HEK293 (cell line): ENCODE measurements at regions not wholly inside any gene's neighbourhood (a gene's known extent, or its start where the extent isn't known, plus 50 kb on each side); places are given as distances from the start of the nearest gene placed in this dataset.

Experiments used
- CTCF ChIA-PET: fragments of 350-600 bp; formaldehyde crosslinking; extraction: SDS; loops from one replicate; lab custom pipeline; 2021; ENCODE audit warnings: antibody characterized with exemption; lab: Yijun Ruan, JAX
- POLR2A ChIA-PET: fragments of 300-600 bp; formaldehyde crosslinking; extraction: SDS; loops from one replicate; lab custom pipeline; 2020; ENCODE audit warnings: antibody characterized with exemption, inconsistent platforms; lab: Yijun Ruan, JAX
- H3K27ac ChIP-seq: fragments of 200-500 bp; sonication (Bioruptor generic); 2 replicates; pipeline ENCODE4 v1.5.1; 2014; ENCODE audit warnings: low read depth, low read length, control low read depth, inconsistent platforms; ENCODE audit errors: extremely low read depth
- H3K36me3 ChIP-seq, 2 experiments: fragments of 200-500 bp in 1 of 2; sonication (Bioruptor generic) in 1 of 2; 1 replicate in 1 of 2; 2 replicates in 1 of 2; pipeline ENCODE4 v1.5.1; 2014 to 2017; ENCODE audit warnings: inconsistent platforms in 2 of 2, low read length in 2 of 2; ENCODE audit not compliant: control insufficient read depth in 2 of 2, insufficient read depth in 1 of 2
- H3K4me1 ChIP-seq: fragments of 200-500 bp; sonication (Bioruptor generic); 2 replicates; pipeline ENCODE4 v1.5.1; 2014; ENCODE audit warnings: mild to moderate bottlenecking, low read length, inconsistent platforms; ENCODE audit not compliant: control insufficient read depth, insufficient read depth
- H3K4me3 ChIP-seq: 2 replicates; pipeline ENCODE4 v1.5.1; 2011; ENCODE audit warnings: low read depth, mild to moderate bottlenecking, control low read depth, low read length, moderate library complexity
- H3K9me3 ChIP-seq: fragments of 200-500 bp; sonication (Bioruptor generic); 2 replicates; pipeline ENCODE4 v1.5.1; 2014; ENCODE audit warnings: low read depth, low read length, inconsistent platforms; ENCODE audit not compliant: control insufficient read depth, insufficient read depth
- KLF1 ChIP-seq: fragments of 450-650 bp; formaldehyde crosslinking; IDR thresholded peaks from 2 replicates; pipeline ENCODE4 v1.5.1; 2016; ENCODE audit warnings: missing biosample characterization, missing genetic modification characterization
- KLF16 ChIP-seq: fragments of 450-650 bp; formaldehyde crosslinking; IDR thresholded peaks from 2 replicates; pipeline ENCODE4 v1.5.1; 2017; ENCODE audit warnings: missing biosample characterization, missing genetic modification characterization
- KLF9 ChIP-seq: fragments of 450-650 bp; formaldehyde crosslinking; IDR thresholded peaks from 2 replicates; pipeline ENCODE4 v1.5.1; 2016; ENCODE audit warnings: missing biosample characterization, missing genetic modification characterization, low read depth
- MEIS1 ChIP-seq: sonication (generic); formaldehyde crosslinking; IDR thresholded peaks from 2 replicates; pipeline ENCODE4 v1.8.1; 2022; ENCODE audit warnings: missing genetic modification reagents, mild to moderate bottlenecking, borderline replicate concordance
- MYNN ChIP-seq: fragments of 450-650 bp; formaldehyde crosslinking; IDR thresholded peaks from 2 replicates; pipeline ENCODE4 v1.5.1; 2016; ENCODE audit warnings: missing biosample characterization, missing genetic modification characterization, borderline replicate concordance
- OVOL3 ChIP-seq: fragments of 450-650 bp; formaldehyde crosslinking; IDR thresholded peaks from 2 replicates; pipeline ENCODE4 v1.5.1; 2016; ENCODE audit warnings: missing biosample characterization, missing genetic modification characterization
- ZBTB1 ChIP-seq: fragments of 450-650 bp; formaldehyde crosslinking; IDR thresholded peaks from 2 replicates; pipeline ENCODE4 v1.5.1; 2016; ENCODE audit warnings: missing biosample characterization, missing genetic modification characterization
- ZFP37 ChIP-seq: fragments of 450-650 bp; formaldehyde crosslinking; IDR thresholded peaks from 2 replicates; pipeline ENCODE4 v1.5.1; 2016; ENCODE audit warnings: missing biosample characterization, missing genetic modification characterization
- ZNF133 ChIP-seq: fragments of 450-650 bp; formaldehyde crosslinking; IDR thresholded peaks from 2 replicates; pipeline ENCODE4 v1.5.1; 2016; ENCODE audit warnings: missing biosample characterization, missing genetic modification characterization
- ZNF174 ChIP-seq: fragments of 450-650 bp; formaldehyde crosslinking; IDR thresholded peaks from 2 replicates; pipeline ENCODE4 v1.5.0; 2017; ENCODE audit warnings: missing biosample characterization, mild to moderate bottlenecking, missing genetic modification characterization
- ZNF184 ChIP-seq: fragments of 450-650 bp; IDR thresholded peaks from 2 replicates; pipeline ENCODE4 v1.5.1; 2018; ENCODE audit warnings: missing biosample characterization, mild to moderate bottlenecking, missing genetic modification characterization
- ZNF202 ChIP-seq: fragments of 450-650 bp; formaldehyde crosslinking; IDR thresholded peaks from 2 replicates; pipeline ENCODE4 v1.5.1; 2016; ENCODE audit warnings: missing biosample characterization, missing genetic modification characterization, borderline replicate concordance
- ZNF266 ChIP-seq: fragments of 450-650 bp; formaldehyde crosslinking; IDR thresholded peaks from 2 replicates; pipeline ENCODE4 v1.5.1; 2016; ENCODE audit warnings: missing biosample characterization, missing genetic modification characterization, low read depth
- ZNF324 ChIP-seq: fragments of 450-650 bp; formaldehyde crosslinking; IDR thresholded peaks from 2 replicates; pipeline ENCODE4 v1.5.1; 2016; ENCODE audit warnings: missing biosample characterization, missing genetic modification characterization
- ZNF391 ChIP-seq: fragments of 450-650 bp; formaldehyde crosslinking; IDR thresholded peaks from 2 replicates; pipeline ENCODE4 v1.5.1; 2016; ENCODE audit warnings: low read depth, missing biosample characterization, missing genetic modification characterization, borderline replicate concordance
- ZNF510 ChIP-seq: fragments of 450-650 bp; formaldehyde crosslinking; IDR thresholded peaks from 2 replicates; pipeline ENCODE4 v1.5.1; 2018; ENCODE audit warnings: mild to moderate bottlenecking, missing genetic modification characterization, missing biosample characterization; ENCODE audit not compliant: insufficient replicate concordance
- ZNF530 ChIP-seq: fragments of 450-650 bp; formaldehyde crosslinking; IDR thresholded peaks from 2 replicates; pipeline ENCODE4 v1.5.1; 2016; ENCODE audit warnings: low read depth, missing biosample characterization, missing genetic modification characterization
- ZNF610 ChIP-seq: fragments of 450-650 bp; formaldehyde crosslinking; IDR thresholded peaks from 2 replicates; pipeline ENCODE4 v1.5.1; 2016; ENCODE audit warnings: missing biosample characterization, missing genetic modification characterization, borderline replicate concordance
- ZNF621 ChIP-seq: fragments of 450-650 bp; formaldehyde crosslinking; IDR thresholded peaks from 2 replicates; pipeline ENCODE4 v1.5.1; 2017; ENCODE audit warnings: missing biosample characterization, missing genetic modification characterization
- ZNF629 ChIP-seq: fragments of 450-650 bp; formaldehyde crosslinking; IDR thresholded peaks from 2 replicates; pipeline ENCODE4 v1.5.1; 2017; ENCODE audit warnings: missing biosample characterization, missing genetic modification characterization
- ZNF660 ChIP-seq: fragments of 450-650 bp; IDR thresholded peaks from 2 replicates; pipeline ENCODE4 v1.5.1; 2018; ENCODE audit warnings: missing biosample characterization, mild to moderate bottlenecking, missing genetic modification characterization
- ZNF677 ChIP-seq: fragments of 450-650 bp; IDR thresholded peaks from 2 replicates; pipeline ENCODE4 v1.5.0; 2018; ENCODE audit warnings: missing biosample characterization, mild to moderate bottlenecking, missing genetic modification characterization, moderate library complexity
- ZNF768 ChIP-seq: fragments of 450-650 bp; formaldehyde crosslinking; IDR thresholded peaks from 2 replicates; pipeline ENCODE4 v1.5.1; 2018; ENCODE audit warnings: missing biosample characterization, mild to moderate bottlenecking, missing genetic modification characterization
- TF ChIP-seq, protein P1 (sequence below): fragments of 450-650 bp; formaldehyde crosslinking; IDR thresholded peaks from 2 replicates; pipeline ENCODE4 v1.5.1; 2016; ENCODE audit warnings: missing biosample characterization, missing genetic modification characterization
- TF ChIP-seq, protein P2 (sequence below): fragments of 450-650 bp; formaldehyde crosslinking; IDR thresholded peaks from 2 replicates; pipeline ENCODE4 v1.5.1; 2016; ENCODE audit warnings: missing biosample characterization, missing genetic modification characterization
- TF ChIP-seq, protein P3 (sequence below): sonication (generic); formaldehyde crosslinking; IDR thresholded peaks from 2 replicates; pipeline ENCODE4 v1.8.1; 2022; ENCODE audit warnings: mild to moderate bottlenecking, moderate library complexity, missing genetic modification reagents
- TF ChIP-seq, protein P4 (sequence below): fragments of 450-650 bp; formaldehyde crosslinking; IDR thresholded peaks from 2 replicates; pipeline ENCODE4 v1.5.1; 2016; ENCODE audit warnings: missing biosample characterization, missing genetic modification characterization
- TF ChIP-seq, protein P5 (sequence below): fragments of 450-650 bp; formaldehyde crosslinking; IDR thresholded peaks from 2 replicates; pipeline ENCODE4 v1.5.1; 2016; ENCODE audit warnings: missing biosample characterization, missing genetic modification characterization

DNA sequence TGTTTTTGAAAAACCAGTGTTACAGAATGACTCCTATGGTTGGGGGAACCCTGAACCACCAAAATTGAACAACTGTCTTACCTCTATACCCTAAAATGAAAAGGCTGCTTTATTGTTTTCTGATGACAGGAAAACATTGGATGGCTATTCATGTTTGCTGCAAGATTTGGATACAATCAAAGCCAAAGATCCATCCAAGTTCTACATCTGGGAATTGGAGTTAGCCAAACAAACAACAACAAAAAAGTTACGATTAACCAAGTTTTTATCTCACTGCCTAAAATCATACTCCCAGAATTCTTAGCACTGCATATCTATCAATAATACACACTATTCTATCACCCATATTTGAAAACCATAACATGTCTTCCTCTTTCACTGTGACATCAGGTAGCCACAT, 349.7 kb upstream of the SLC7A11 start:
- no peaks in the 10 kb centered on the region for H3K9me3 ChIP-seq
- POLR2A ChIA-PET, result no interaction called here
- CTCF ChIA-PET, result no interaction called here
- H3K4me3 ChIP-seq, result no peak overlapping the region
- no peaks in the 10 kb centered on the region for H3K4me1 ChIP-seq
- TF ChIP-seq MEIS1 (no peak), ZNF391 (no peak), KLF1 (tag by site-specific recombination) (no peak), OVOL3 (tag by site-specific recombination) (no peak), ZNF768 (tag by site-specific recombination) (no peak), MYNN (tag by site-specific recombination) (no peak), ZNF629 (tag by site-specific recombination) (no peak), ZNF266 (no peak), ZNF621 (tag by site-specific recombination) (no peak), KLF9 (tag by site-specific recombination) (no peak), ZBTB1 (tag by site-specific recombination) (no peak), ZNF324 (tag by site-specific recombination) (no peak), KLF16 (tag by site-specific recombination) (no peak), ZNF510 (tag by site-specific recombination) (no peak), ZNF677 (tag by site-specific recombination) (no peak)
- TF ChIP-seq, protein P1, sequence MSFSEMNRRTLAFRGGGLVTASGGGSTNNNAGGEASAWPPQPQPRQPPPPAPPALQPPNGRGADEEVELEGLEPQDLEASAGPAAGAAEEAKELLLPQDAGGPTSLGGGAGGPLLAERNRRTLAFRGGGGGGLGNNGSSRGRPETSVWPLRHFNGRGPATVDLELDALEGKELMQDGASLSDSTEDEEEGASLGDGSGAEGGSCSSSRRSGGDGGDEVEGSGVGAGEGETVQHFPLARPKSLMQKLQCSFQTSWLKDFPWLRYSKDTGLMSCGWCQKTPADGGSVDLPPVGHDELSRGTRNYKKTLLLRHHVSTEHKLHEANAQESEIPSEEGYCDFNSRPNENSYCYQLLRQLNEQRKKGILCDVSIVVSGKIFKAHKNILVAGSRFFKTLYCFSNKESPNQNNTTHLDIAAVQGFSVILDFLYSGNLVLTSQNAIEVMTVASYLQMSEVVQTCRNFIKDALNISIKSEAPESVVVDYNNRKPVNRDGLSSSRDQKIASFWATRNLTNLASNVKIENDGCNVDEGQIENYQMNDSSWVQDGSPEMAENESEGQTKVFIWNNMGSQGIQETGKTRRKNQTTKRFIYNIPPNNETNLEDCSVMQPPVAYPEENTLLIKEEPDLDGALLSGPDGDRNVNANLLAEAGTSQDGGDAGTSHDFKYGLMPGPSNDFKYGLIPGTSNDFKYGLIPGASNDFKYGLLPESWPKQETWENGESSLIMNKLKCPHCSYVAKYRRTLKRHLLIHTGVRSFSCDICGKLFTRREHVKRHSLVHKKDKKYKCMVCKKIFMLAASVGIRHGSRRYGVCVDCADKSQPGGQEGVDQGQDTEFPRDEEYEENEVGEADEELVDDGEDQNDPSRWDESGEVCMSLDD (tag by site-specific recombination), result no peak
- TF ChIP-seq, protein P2, sequence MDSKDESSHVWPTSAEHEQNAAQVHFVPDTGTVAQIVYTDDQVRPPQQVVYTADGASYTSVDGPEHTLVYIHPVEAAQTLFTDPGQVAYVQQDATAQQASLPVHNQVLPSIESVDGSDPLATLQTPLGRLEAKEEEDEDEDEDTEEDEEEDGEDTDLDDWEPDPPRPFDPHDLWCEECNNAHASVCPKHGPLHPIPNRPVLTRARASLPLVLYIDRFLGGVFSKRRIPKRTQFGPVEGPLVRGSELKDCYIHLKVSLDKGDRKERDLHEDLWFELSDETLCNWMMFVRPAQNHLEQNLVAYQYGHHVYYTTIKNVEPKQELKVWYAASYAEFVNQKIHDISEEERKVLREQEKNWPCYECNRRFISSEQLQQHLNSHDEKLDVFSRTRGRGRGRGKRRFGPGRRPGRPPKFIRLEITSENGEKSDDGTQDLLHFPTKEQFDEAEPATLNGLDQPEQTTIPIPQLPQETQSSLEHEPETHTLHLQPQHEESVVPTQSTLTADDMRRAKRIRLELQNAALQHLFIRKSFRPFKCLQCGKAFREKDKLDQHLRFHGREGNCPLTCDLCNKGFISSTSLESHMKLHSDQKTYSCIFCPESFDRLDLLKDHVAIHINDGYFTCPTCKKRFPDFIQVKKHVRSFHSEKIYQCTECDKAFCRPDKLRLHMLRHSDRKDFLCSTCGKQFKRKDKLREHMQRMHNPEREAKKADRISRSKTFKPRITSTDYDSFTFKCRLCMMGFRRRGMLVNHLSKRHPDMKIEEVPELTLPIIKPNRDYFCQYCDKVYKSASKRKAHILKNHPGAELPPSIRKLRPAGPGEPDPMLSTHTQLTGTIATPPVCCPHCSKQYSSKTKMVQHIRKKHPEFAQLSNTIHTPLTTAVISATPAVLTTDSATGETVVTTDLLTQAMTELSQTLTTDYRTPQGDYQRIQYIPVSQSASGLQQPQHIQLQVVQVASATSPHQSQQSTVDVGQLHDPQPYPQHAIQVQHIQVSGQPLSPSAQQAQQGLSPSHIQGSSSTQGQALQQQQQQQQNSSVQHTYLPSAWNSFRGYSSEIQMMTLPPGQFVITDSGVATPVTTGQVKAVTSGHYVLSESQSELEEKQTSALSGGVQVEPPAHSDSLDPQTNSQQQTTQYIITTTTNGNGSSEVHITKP, result no peak
- TF ChIP-seq, protein P3, sequence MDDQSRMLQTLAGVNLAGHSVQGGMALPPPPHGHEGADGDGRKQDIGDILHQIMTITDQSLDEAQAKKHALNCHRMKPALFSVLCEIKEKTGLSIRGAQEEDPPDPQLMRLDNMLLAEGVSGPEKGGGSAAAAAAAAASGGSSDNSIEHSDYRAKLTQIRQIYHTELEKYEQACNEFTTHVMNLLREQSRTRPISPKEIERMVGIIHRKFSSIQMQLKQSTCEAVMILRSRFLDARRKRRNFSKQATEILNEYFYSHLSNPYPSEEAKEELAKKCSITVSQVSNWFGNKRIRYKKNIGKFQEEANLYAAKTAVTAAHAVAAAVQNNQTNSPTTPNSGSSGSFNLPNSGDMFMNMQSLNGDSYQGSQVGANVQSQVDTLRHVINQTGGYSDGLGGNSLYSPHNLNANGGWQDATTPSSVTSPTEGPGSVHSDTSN (CRISPR knock-in tag), result no peak
- no peaks in the 10 kb centered on the region for H3K36me3 ChIP-seq
- H3K27ac ChIP-seq, result no peak overlapping the region

DNA sequence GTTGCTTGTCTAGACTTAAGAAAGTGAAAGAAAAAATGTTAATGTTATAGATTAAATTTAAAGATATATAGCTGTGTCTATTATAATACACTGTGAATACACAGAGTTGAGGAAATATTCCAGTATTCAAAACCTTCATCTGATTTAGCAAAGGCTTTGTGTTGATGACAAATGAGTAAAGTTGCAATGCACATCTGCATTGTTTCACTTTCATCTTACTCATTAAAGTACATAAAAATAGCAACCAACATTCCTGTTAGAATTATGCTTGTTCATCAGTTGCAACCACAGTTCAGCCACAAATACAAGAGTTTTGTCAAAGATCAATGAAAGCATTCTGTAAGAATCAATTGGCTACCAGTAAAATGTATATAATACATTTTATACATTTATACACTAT, 346.4 kb upstream of the SLC7A11 start:
- no peak overlapping the region for H3K4me3 ChIP-seq
- no peak overlapping the region for H3K27ac ChIP-seq
- H3K36me3 ChIP-seq, result no peaks in the 10 kb centered on the region
- no peaks in the 10 kb centered on the region for H3K9me3 ChIP-seq
- ChIA-PET CTCF (no interaction called here), POLR2A (no interaction called here)
- H3K4me1 ChIP-seq, result no peaks in the 10 kb centered on the region
- TF ChIP-seq, protein P4, sequence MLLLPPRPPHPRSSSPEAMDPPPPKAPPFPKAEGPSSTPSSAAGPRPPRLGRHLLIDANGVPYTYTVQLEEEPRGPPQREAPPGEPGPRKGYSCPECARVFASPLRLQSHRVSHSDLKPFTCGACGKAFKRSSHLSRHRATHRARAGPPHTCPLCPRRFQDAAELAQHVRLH, result no peak
- TF ChIP-seq ZNF660 (tag by site-specific recombination) (no peak), ZNF133 (tag by site-specific recombination) (no peak), ZFP37 (tag by site-specific recombination) (no peak), ZNF174 (no peak), ZNF530 (tag by site-specific recombination) (no peak), ZNF202 (tag by site-specific recombination) (no peak), ZNF610 (tag by site-specific recombination) (no peak), ZNF184 (tag by site-specific recombination) (no peak)
- TF ChIP-seq, protein P5, sequence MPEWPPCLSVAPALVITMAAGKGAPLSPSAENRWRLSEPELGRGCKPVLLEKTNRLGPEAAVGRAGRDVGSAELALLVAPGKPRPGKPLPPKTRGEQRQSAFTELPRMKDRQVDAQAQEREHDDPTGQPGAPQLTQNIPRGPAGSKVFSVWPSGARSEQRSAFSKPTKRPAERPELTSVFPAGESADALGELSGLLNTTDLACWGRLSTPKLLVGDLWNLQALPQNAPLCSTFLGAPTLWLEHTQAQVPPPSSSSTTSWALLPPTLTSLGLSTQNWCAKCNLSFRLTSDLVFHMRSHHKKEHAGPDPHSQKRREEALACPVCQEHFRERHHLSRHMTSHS (tag by site-specific recombination), result no peak
